Activated T-helper 1 cell treated with anti-CD3 and anti-CD28 coated beads, Interleukin-2, amount 50 U/mL, for 16 hours (primary cell): ENCODE measurements at regions not wholly inside any gene's neighbourhood (a gene's known extent, or its start where the extent isn't known, plus 50 kb on each side); places are given as distances from the start of the nearest gene placed in this dataset.

ENCODE experiments used
- DNase-seq, 2 donors: peaks; one replicate each; pipeline ENCODE4 v3.0.0-alpha.2; 2020; ENCODE audit warnings: low read depth in 1 of 2, low spot score in 1 of 2

DNA sequence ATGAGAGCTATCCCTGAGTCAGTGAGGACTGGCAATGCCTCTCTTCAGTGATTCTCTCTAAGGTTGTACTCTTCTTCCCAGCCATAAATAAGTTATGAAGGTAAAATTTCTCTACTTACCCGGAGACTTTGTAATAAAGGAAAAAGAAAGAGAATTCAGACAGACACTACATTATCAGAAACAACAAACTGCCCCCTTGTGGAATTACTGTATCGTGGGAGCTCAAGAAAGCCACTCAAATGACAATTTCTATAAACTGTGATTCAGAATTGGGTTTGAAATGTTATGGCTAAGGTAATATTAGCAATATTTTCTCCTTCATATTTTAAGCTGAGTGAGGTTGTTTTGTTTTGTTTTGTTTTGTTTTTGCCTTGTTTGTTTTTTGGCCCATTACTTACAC lies 155.8 kb upstream of the TANK start:
- no peak for DNase-seq

DNA sequence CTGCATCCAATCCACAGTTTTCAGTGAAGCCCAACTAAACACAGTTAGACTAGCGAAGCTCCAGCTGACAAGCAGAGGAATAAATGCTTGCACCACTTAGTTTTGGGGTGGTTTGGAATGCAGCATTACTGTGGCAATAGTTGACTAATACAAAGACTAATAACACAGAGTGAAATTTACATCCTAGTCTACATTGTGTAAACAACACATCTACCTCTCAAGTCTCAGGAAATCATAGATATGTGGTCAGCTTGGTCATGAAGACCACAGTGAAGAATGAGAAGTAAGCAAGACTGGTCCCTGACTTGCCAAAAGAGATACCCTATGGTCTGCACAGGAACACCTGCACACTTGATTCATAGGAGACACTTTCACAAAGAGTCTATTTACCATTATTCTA lies 155.1 kb upstream of the TANK start:
- DNase-seq = no peak

DNA sequence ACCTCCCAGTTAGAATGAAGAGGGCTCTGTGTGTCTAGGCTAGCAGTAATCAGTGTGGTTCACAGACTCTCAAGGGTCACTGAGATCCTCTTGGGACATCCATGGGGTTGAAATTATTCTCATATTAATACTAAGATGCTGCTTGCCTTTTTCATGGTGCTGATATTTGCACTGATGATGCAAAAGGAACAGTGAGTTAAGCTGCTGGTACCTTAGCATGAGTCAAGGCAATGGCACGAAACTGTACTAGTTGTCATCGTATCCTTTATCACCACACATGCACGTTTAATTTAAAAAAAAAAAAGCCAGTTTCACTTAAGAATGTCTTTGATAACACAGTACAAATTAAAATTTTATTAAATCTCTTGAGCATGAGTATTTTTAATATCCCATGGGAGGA lies 151.9 kb upstream of the TANK start:
- DNase-seq = no peak

DNA sequence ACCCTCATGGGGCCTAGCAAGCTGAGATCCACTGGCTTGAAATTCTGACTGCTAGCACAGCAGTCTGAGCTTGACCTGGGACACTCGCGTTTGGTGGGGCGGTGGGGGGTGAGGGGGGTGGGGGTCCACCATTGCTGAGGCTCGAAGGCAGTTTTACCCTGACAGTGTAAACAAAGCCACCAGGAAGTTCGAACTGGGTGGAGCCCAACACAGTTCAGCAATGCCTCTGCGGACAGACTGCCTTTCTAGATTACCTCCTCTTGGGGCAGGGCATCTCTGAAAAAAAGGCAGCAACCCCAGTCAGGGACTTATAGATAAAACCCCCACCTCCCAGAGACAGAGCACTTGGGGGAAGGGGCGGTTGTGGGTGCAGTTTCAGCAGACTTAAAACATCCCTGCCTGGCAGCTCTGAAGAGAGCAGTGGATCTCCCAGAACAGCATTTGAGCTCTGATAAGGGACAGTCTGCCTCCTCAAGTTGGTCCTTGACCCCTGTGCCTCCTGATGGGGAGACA lies 149.7 kb upstream of the TANK start:
- no peak for DNase-seq

DNA sequence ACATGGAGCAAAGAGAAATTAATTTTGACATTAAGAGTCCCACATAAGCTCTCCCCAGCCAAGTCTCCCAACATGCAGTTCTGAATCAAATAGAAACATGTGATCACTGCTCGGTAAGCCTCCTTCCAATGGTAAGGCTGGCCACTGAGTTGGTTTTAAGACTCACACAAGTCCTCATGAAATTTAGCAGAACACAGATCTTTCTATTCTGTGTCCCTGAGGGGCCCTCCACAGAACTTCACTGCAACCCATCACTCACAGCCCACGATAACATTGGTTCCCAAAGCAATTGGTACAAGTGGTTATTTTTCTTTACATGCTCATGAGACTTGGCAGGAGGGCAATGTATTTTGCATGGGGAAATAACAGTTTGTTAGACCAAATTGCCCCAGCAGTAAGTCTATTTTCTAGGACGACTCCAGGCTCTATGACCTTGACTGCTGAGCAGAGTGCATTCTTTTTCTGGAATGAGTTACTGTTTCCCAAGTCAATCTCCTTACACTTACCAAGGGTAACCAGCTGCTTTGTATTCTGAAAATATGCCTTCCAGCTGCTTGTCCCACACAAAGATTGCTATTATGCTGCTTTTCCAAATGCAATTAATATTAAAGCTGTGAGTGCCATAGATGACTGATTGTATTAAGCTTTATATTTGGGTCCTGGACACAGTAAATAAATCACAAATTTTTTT lies 142.3 kb upstream of the TANK start:
- DNase-seq = no peak

DNA sequence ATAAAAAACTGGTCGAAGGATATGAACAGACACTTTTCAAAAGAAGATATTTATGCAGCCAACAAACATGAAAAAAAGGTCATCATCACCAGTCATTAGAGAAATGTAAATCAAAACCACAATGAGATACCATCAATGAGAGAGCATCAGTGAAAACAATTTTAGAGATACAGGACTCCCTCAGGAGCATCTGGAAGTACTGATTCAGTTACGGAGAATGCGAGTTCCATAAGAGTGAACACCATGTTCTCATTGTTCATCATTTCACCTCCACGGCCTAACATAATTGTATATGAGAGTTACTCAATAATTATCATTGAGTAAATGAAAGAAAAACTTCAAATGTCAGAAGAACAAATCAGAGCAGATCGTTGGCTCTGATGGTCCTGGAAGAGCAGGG lies 140.9 kb upstream of the TANK start:
- no peak for DNase-seq

DNA sequence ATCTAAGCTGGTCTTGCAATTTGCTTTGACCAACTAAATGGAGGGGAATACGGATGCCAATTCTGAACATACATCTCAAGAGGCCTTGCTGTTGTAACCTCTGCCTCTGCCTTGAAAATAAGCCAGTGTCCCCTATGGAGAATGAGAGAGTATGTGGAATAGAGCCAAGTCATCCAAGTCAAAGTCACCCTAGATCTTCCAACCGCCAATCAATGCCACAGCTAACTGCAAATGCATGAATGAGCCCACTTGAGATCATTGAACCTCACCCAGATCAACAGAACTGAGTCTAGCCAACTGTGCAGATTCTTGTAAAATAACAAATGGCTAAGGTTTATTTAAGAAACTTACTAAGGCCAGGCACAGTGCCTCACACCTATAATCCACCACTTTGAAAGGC lies 139.8 kb upstream of the TANK start:
- DNase-seq = no peak

DNA sequence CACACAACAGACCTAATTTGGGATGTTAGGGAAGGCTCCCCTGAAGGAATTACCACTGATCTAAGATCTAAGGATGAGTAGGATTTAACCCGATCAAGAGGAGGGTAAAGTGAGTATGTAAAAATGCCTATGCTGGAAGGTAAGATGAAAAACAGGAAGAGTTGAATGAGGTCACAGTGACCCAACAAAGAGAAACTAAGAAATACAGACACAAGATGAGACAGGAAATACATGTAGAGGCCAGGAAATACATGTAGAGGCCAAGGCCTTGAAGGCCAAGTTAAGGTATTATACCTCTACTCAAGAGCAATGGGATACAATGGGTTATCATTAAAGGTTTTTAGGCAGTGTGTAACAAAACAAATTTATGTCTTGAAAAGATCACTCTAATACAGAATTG lies 131.6 kb upstream of the TANK start:
- DNase-seq = no peak

DNA sequence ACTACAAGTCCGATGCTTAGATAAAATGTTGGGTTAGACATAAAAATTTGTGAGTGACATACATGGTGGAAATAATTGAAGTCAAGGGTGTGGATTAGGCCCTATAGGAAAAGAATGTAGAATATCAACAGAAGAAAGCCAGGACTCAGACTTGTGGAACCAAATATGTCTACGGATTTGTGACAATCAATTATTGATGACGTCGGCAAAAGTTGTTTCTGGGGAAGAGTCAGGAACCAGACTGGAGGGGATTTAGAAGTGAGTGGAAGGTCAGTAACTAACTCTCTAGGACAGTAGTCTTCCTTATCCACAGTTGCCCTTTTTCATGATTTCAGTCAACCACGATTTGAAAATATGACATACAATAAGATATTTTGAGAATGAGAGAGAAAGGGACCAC lies 130.9 kb upstream of the TANK start:
- no peak for DNase-seq

DNA sequence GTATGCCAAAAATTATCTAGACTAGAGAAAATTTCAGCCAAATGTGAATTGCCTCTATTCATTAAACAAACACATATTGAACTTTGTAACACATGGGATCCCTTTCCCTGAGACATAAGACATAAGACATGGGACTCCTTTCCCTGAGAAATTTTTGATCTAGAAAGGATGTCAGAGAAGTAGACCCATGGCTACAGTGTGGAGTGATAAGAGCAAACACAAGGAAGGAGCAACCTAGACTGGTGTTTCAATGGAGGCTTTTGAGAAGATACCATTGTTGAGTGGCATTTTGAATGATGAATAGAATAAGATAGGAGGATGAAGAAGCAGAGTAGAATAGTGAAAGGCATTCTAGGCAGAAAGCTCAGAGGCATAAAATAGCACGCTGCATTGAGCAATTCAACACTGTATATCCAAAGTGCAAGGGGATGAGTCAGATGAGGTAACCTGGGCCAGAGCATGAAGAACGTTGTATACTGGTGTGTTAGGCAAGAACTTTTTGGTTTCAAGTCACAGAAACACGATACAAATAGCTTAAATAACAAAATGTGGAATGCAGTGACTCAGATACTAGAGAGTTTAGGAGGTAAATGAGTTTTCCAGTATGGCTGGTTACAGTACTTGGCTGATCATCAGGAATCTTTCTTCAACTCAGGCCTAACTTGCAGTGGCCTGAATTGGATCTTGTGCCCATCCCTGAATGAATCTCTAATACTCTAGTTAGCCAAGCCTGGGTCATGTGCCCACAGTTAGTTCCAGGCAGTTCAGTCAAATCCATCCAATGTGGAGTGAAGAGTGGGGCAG lies 129.8 kb upstream of the TANK start:
- DNase-seq = no peak

DNA sequence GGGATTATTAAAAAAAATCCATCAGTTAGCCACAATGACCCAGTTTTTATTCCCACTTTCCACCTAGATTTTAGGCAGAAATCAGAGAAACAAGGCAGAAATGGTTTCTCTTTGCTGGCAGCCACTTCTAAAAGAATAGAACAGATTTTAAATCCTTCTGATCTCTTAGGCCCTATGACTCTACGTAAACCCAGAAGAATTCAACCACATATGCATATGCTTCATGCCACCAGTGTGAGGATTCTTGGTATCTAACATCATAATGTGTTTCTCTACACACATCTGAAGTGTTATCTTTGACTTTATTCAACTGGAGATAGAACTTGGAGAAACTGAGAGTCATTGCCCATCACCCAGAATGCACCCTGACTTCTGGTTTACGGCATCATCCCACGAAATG lies 128.7 kb upstream of the TANK start:
- DNase-seq = no peak

DNA sequence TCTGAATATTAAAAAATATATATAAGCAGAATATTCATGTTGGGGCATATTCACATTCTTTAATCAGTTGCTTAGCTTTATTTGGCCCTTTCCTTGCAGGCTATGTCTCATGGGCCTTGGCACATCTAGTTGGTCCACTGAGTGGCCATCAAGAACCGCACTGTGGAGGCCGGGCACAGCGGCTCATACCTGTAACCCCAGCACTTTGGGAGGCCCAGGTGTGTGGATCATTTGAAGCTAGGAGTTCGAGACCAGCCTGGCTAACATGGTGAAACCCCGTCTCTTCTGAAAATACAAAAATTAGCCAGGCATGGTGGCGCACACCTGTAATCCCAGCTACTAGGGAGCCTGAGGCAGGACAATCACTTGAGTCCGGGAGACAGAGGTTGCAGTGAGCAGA lies 127.6 kb upstream of the TANK start:
- DNase-seq = no peak

DNA sequence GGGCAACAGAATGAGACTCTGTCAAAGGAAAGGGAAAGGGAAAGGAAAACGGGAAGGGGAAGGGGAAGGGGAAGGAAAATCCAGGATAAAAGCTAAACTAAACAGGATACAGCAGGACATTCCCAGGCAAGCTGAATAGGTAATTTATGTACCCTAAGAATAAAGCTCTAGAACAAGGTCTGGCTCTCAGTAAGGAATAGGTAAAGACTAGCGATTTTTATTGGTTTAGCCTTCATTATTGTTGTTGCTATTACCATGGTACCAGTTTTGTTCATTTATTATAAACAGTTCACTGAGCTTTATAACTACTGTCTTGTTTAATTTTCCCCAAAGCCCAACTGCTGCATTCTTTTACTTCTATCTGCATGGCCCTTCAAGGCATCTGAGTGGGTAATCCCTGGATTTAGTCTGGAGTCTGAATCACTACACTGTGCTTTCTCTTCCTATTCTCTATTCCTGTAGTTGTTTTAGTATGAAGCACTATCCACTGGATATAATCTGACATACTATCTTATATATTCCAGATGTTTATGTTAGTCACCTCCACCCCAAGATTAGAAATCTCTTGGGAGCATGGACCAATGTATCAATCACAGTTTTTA lies 127.1 kb upstream of the TANK start:
- DNase-seq = no peak

DNA sequence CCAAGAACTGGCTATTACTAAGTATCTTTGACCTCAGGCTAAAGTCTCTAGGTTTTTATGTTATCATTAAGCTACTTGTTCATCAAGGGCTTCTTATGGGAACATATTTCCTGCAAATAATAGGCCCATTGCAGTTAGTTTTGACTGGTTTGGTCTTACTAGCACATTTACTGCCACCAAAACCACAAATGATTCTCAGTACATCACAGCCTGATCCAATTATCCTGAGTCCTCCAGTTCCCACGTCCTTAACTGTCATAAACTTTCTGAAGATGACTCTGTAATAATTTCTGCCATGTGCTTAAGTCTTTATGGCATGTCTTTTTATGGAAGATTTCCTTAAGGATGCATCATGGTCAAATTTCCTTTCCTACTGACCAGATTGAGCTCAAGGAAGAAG lies 123.3 kb upstream of the TANK start:
- DNase-seq = no peak

DNA sequence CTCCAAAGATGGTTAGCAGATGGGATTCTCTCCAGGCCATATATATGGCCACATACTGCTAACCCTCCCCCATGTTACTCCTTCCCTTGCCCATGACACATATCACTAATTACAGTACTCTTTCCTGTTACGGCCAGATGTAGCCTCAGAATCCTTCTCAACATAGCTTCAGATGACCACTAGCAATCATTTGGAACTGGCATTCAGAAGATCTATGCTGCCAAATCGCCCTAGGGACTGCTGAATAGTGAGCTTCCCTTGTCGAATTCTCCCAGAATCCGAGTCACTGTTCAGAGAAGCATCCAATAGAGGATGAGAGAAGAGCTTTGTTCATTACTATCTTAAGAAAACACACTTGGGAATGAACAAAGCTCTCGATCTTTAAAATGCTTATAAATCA lies 121.2 kb upstream of the TANK start:
- DNase-seq = no peak

DNA sequence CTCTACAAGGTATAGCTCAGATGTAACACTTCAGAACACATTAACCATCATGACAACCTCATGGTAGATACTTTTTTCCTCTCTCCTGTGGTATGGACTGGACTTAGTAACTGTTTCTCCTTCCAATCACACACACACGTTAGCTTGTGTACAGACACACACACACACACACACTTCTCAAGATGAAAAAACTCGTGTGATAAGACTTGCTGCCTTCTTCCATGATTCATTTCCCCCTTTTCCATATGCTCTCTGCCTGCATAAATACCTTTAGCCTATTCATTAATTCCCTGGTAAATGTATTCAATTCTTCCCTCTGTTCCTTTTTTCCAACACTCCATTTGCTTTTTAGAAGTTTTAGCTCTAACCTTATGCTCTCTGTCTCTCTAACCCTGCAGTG lies 118.9 kb upstream of the TANK start:
- no peak for DNase-seq

DNA sequence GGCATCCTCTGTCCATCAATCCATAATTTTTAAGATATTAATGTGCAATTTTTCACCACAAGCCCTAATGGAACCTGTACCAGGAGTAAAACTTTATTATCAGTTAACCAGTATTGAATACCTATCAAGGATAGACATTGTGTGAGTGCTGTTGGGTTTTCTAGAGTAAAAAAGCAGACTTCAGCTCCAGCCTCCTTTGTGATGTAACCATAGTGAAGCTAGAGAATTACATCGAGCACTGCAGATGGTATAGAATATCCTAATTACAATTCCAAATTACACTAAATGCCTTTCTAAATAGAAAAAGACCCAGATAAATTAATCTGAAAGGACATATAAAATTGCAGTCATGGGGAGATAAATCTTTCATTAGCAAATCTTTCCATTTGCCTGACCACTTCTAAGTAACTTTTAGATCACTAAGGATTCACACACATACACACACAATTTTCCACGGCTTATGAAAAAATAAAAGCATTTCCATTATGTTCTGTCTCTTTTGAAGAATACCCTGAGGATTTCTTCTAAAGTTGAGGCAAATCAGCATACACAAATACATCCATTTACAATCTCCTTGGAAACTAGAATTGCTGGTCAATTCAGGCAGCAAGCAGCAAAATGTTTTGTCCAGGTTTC lies 117.1 kb upstream of the TANK start:
- no peak for DNase-seq

DNA sequence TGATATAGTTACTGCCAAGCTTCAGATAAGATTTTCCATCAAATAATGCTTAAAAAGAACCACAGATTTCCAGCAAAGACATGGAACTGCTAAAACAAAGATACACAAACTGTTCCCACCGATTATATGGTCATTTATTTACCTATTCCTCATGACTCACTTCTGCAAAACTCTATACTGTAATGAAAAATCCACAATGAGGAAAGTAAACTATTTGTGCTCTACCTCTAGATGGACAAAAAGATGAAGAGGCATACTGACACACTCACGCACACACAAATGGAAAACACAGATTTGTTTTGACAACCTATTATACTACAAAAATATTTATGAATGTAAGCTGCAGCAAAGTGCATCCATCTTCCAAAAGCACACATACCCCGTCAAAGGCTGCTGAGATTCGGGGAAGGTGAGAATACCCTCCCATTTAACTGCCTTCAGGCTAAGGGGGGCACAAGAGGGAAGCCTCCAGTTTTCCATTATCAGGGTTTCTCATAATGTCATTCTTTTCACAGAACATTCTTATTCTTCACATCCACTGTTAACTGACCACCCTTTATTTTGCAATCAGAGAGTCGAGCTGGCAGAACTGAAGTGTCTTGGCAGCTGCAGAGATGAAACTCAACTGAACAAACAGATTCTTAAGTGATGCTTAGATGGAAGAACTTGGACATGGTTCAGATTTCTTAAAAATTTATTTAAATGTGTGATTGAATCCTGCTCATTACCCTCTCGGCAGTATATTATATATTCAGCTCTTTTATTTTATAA lies 115.9 kb upstream of the TANK start:
- no peak for DNase-seq

DNA sequence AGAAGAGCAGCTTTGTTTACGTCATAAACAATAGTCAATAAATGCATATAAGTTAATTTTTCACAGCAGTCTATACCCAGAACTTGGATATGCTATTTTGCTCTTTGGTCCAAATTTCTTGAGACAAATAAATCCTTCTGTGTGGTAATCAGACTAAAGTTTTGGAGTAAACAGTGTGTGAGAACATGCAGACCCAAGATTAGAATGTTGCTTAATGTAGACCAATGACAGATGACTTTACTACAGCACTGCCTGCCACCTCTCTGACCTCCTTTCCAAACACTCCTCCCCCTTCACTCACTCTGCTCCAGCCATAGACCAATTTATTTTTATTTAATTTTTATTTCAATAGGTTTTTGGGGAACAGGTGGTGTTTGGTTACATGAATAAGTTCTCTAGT lies 115.3 kb upstream of the TANK start:
- DNase-seq = no peak

DNA sequence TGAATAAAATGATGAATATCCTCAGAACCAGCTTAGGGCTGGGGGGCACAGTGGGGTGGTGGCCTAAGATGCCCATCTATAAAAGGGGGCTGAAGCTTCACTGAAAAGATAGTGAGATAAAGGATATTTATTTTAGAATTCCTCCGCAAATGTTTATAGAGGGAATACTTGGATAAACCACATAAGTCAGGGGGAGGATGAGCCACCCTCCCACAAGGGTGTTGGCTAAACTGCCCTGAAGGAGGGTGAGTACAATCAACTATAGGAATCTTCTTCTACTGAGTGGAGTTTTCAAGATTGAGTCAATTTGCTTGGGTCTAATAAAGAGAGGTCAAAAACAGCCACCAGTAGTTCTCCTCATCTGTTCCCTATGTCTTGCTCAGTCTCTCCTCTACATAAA lies 114.5 kb upstream of the TANK start:
- no peak for DNase-seq

DNA sequence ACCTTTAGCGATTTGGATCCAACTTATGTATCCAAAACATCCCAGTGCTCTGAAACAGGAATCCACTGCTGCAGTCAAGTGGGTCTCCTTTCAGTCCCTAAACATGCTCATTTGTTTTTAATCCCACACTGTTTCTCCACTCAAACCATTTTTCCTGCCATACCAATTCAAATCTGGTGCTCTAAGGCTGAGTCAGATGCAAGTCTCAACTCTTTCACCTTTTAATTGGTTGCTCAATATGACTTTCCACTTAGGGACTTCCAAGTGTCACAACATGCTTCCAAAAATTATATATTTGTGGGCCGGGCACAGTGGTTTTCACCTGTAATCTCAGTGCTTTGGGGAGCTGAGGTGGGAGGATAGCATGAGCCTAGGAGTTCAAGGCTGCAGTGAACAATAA lies 113.4 kb upstream of the TANK start:
- no peak for DNase-seq
